ENCODE measurements at regions not wholly inside any gene's neighbourhood (a gene's known extent, or its start where the extent isn't known, plus 50 kb on each side); places are given as distances from the start of the nearest gene placed in this dataset.

GRCh38 chr1:224548676-224549075 lies 67.4 kb upstream of the CNIH3 start:
- TF ChIP-seq CTCF (IDR thresholded peaks at IDR 0.05; ENCODE audit: poor library complexity) (no peak), EZH2 (IDR thresholded peaks at IDR 0.05; ENCODE audit: borderline replicate concordance) (no peak)

Measured in hepatocyte (in vitro differentiated cells).